ENCODE measurements at regions not wholly inside any gene's neighbourhood (a gene's known extent, or its start where the extent isn't known, plus 50 kb on each side); places are given as distances from the start of the nearest gene placed in this dataset.

GRCh38 chr10:88115407-88115806 is 252.0 kb downstream of the PTEN start:
- TF ChIP-seq GATA2 (IDR thresholded peaks at IDR 0.05; ENCODE audit: low read depth, low read length) (no peak), GATA3 (IDR thresholded peaks at IDR 0.05; ENCODE audit: low read depth, low read length) (no peak)

- TF ChIP-seq GATA3 (IDR thresholded peaks at IDR 0.05; ENCODE audit: low read depth, low read length) (no peak), GATA2 (IDR thresholded peaks at IDR 0.05; ENCODE audit: low read depth, low read length) (no peak)
These were observed 252.5 kb downstream of the PTEN start for GRCh38 chr10:88115968-88116367.

- TF ChIP-seq GATA2 (IDR thresholded peaks at IDR 0.05; ENCODE audit: low read depth, low read length) (no peak), GATA3 (IDR thresholded peaks at IDR 0.05; ENCODE audit: low read depth, low read length) (no peak)
These were observed 253.1 kb downstream of the PTEN start for GRCh38 chr10:88116481-88116880.

- TF ChIP-seq GATA2 (IDR thresholded peaks at IDR 0.05; ENCODE audit: low read depth, low read length), result no peak
- no peak for TF ChIP-seq GATA3 (IDR thresholded peaks at IDR 0.05; ENCODE audit: low read depth, low read length)
These were observed 253.7 kb downstream of the PTEN start for GRCh38 chr10:88116971-88117626.

- no peak for TF ChIP-seq GATA2 (IDR thresholded peaks at IDR 0.05; ENCODE audit: low read depth, low read length)
- TF ChIP-seq GATA3 (IDR thresholded peaks at IDR 0.05; ENCODE audit: low read depth, low read length), result no peak
These were observed 254.6 kb downstream of the PTEN start for GRCh38 chr10:88117869-88118632.

- TF ChIP-seq GATA3 (IDR thresholded peaks at IDR 0.05; ENCODE audit: low read depth, low read length) (no peak), GATA2 (IDR thresholded peaks at IDR 0.05; ENCODE audit: low read depth, low read length) (no peak)
These were observed 255.3 kb downstream of the PTEN start for GRCh38 chr10:88118729-88119128.

- TF ChIP-seq GATA2 (IDR thresholded peaks at IDR 0.05; ENCODE audit: low read depth, low read length) (no peak), GATA3 (IDR thresholded peaks at IDR 0.05; ENCODE audit: low read depth, low read length) (no peak)
These were observed 255.7 kb downstream of the PTEN start for GRCh38 chr10:88119160-88119559.

GRCh38 chr10:88120075-88120474 is 256.6 kb downstream of the PTEN start:
- no peak for TF ChIP-seq GATA2 (IDR thresholded peaks at IDR 0.05; ENCODE audit: low read depth, low read length)
- no peak for TF ChIP-seq GATA3 (IDR thresholded peaks at IDR 0.05; ENCODE audit: low read depth, low read length)

- TF ChIP-seq GATA3 (IDR thresholded peaks at IDR 0.05; ENCODE audit: low read depth, low read length) (no peak), GATA2 (IDR thresholded peaks at IDR 0.05; ENCODE audit: low read depth, low read length) (no peak)
These were observed 257.3 kb downstream of the PTEN start for GRCh38 chr10:88120599-88121333.

GRCh38 chr10:88121361-88121760 is 257.9 kb downstream of the PTEN start:
- TF ChIP-seq GATA2 (IDR thresholded peaks at IDR 0.05; ENCODE audit: low read depth, low read length), result no peak
- TF ChIP-seq GATA3 (IDR thresholded peaks at IDR 0.05; ENCODE audit: low read depth, low read length), result no peak

- TF ChIP-seq GATA3 (IDR thresholded peaks at IDR 0.05; ENCODE audit: low read depth, low read length), result no peak
- TF ChIP-seq GATA2 (IDR thresholded peaks at IDR 0.05; ENCODE audit: low read depth, low read length), result no peak
These were observed 258.7 kb downstream of the PTEN start for GRCh38 chr10:88122145-88122544.

GRCh38 chr10:88122576-88122975 is 259.2 kb downstream of the PTEN start:
- no peak for TF ChIP-seq GATA3 (IDR thresholded peaks at IDR 0.05; ENCODE audit: low read depth, low read length)
- TF ChIP-seq GATA2 (IDR thresholded peaks at IDR 0.05; ENCODE audit: low read depth, low read length), result no peak

GRCh38 chr10:88125766-88126165 is 262.3 kb downstream of the PTEN start:
- TF ChIP-seq GATA2 (IDR thresholded peaks at IDR 0.05; ENCODE audit: low read depth, low read length) (peak; percentile 54), GATA3 (IDR thresholded peaks at IDR 0.05; ENCODE audit: low read depth, low read length) (0 out of 2 replicates have a peak, but pooled peaks have one; percentile 35)

- TF ChIP-seq GATA3 (IDR thresholded peaks at IDR 0.05; ENCODE audit: low read depth, low read length) (no peak), GATA2 (IDR thresholded peaks at IDR 0.05; ENCODE audit: low read depth, low read length) (no peak)
These were observed 263.3 kb downstream of the PTEN start for GRCh38 chr10:88126699-88127098.

All from SH-SY5Y (cell line).